Skin epidermis (tissue), 12 donors: ENCODE measurements at regions not wholly inside any gene's neighbourhood (a gene's known extent, or its start where the extent isn't known, plus 50 kb on each side); places are given as distances from the start of the nearest gene placed in this dataset.

Experiments
- H3K27ac ChIP-seq, 21 experiments: fragments of 200-600 bp; sonication (generic) in 11 of 21; one replicate each; pipeline ENCODE4 v1.5.0; 2020; ENCODE audit warnings: mild to moderate bottlenecking in 3 of 21, inconsistent platforms in 2 of 21, moderate library complexity in 2 of 21
- H3K4me3 ChIP-seq, 7 experiments: fragments of 200-600 bp; sonication (generic) in 2 of 7; one replicate each; pipeline ENCODE4 v1.5.0; 2020; ENCODE audit warnings: inconsistent platforms in 2 of 7, mild to moderate bottlenecking in 2 of 7, moderate library complexity in 1 of 7

DNA sequence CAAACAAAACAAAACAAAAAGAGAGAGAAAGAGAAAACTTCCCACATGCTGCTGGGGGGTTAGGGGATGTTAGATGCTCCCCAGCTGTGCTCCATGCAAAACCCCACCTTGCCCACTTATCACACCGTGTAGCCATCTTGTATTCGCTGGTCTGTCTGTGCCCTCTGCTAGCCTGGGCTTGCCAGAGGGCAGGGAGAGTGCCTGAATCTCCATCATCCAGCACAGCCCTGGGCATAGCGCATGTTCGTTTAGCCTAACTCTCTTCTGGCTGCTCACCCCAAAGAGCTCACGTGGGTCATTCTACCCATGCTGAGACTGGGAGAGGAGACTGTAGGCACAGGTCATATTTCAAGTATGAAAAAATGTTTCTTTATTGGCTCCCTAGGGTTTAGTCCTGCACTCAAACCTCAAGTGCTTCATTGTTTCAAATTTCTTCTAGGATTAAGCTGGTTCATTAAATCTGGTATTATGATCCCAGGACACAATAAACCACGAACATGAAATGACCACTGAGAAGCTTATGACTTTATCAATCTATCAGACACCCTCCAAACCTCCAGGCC, 100.5 kb downstream of the KCNF1 start:
- H3K27ac ChIP-seq, result no peak overlapping the region
- H3K4me3 ChIP-seq, result no peak overlapping the region

DNA sequence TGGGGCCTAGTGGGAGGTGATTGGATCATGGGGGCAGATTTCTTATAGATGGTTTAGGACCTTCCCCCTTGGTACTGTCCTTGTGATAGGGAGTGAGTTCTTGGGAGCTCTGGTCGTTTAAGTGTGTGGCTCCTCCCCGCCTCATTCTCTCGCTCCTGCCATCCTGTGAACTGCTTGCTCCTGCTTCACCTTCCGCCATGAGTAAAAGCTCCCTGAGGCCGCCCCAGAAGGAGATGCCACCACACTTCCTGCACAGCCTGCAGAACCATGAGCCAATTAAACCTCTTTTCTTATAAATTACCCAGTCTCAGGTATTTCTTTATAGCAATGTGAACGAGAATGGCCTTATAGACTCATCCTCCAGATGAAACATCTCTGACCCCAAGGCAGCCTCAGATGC, 101.5 kb downstream of the KCNF1 start:
- Histone ChIP-seq H3K4me3 (no peak overlapping the region), H3K27ac (no peak overlapping the region)

DNA sequence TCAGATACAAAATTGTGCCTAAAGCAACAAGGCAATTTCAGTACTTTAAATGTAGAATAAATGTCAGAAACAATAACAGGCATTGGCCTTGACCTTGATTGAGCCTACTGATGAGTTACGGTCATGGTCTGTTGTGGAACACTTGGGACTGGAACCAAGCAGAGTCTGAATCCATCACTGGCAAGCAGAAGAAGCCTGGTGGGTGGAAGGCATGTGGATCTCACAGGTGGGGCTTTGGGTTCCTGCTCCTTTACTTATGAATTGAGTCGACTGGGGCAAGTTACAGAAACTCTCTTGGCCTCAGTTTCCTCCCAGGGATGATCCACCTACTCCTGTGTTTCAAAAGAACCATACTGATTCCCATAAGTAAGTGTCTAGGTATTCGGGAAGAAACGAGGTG, 102.3 kb downstream of the KCNF1 start:
- Histone ChIP-seq H3K4me3 (no peak overlapping the region), H3K27ac (no peak overlapping the region)

DNA sequence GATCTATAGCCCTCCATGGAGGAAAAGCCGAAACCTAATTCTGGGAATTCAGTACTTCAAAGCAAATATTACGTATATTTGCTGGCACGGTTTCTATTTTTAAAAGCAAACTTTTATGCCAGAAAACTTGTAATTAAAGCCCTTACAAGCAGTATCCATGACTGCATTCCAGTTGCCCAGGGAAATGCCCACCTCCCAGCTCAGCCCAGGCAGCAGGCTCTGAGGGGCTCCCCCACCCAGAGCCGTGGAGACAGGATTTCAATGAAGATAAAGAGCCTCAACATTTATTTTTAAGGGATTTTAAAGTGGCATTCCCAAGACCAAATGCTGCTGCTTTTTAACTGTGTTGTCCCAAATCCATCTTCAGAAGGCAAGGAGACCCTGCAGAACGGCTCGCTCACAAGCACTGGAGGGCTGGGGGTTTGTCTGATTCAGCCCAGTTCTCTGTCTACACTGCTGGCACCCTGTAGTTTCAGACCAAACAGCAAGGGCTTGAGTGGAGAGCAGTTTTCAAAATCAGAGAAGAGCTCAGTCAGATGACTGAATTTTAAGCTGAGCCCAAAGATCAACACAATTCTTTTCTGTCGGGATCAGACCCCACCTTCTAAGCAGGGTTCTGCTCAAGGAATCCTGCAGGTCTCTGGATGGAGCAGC, 105.1 kb downstream of the KCNF1 start:
- H3K27ac ChIP-seq, result no peak overlapping the region
- no peak overlapping the region for H3K4me3 ChIP-seq

DNA sequence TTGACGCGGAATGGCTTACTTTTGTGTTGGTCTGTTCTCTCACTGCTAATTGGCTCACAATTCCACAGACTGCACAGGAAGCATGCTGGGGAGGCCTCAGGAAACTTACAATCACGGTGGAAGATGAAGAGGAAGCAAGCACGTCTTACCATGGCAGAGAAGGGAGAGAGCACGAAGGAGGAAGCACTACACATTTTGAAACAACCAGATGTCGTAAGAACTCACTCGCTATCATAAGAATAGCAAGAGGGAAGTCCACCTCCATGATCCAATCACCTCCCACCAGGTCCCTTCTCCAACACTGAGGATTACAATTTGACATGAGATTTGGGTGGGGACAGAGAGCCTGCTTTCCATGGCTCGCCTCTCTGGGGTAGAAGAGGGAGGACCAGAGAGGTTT, 106.2 kb downstream of the KCNF1 start:
- no peak overlapping the region for H3K27ac ChIP-seq
- no peak overlapping the region for H3K4me3 ChIP-seq

DNA sequence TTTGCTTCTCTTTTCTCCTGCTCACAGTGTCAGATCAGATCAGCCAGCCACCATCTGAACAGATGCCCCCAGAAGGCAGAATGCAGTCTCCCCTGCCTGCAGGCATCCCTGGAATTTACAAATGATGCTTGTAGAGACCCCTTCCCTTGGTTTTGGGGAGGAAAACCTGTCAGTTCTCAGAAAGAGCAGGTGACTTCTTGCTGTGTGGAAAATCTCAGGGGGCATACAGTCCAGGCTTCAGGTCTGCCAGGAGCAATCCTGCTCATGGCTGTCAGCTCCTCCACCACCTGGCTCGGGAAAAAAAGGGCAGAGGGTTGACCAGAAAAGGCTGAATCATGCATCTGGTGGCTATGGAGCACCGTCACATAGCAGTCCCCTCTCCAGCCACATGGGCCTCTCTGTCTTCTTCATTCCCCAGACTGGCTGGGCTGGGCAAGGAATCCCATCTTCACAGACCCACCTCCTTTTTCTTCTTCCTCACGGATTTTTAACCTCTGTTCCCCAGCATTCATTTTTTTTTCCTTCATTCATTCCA, 107.0 kb downstream of the KCNF1 start:
- no peak overlapping the region for H3K27ac ChIP-seq
- no peak overlapping the region for H3K4me3 ChIP-seq

DNA sequence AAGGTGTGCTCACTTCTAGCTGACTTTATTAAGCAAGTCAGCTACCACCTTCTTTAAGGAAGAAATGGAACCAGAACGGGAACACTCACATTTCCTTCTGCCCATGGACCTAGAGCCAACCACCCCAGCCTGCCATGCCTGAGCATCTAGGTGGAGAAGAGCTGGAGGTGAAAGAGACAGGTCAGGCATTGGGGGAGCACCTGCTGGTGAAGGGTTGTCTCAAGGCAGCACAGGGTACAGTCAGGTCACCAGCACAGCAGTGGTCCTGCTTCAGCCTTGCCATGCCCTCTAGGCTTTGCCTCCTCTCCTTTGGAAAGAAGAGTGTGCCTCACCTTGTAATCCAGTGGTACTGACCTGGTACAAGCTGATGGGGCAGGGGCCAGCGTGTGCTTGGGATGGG, 107.9 kb downstream of the KCNF1 start:
- Histone ChIP-seq H3K4me3 (no peak overlapping the region), H3K27ac (no peak overlapping the region)

DNA sequence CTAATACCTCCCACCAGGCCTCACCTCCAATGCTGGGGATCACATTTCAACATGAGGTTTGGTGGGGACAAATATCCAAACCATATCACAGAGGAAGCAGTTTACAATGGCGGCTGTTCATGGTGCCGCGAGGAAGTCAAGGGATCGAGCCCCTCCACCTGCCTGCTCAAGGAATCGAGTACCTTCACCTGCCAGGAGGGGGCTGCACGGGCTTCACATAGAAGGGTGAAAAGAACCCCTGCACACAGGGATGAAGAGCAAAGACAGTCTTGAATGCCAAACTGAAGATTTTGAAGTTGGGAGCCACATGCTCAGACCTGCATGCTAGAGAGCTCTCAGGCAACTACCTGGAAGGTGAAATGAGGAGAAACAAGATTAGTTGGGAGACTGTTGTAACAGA, 110.3 kb downstream of the KCNF1 start:
- no peak overlapping the region for H3K4me3 ChIP-seq
- H3K27ac ChIP-seq, result no peak overlapping the region

DNA sequence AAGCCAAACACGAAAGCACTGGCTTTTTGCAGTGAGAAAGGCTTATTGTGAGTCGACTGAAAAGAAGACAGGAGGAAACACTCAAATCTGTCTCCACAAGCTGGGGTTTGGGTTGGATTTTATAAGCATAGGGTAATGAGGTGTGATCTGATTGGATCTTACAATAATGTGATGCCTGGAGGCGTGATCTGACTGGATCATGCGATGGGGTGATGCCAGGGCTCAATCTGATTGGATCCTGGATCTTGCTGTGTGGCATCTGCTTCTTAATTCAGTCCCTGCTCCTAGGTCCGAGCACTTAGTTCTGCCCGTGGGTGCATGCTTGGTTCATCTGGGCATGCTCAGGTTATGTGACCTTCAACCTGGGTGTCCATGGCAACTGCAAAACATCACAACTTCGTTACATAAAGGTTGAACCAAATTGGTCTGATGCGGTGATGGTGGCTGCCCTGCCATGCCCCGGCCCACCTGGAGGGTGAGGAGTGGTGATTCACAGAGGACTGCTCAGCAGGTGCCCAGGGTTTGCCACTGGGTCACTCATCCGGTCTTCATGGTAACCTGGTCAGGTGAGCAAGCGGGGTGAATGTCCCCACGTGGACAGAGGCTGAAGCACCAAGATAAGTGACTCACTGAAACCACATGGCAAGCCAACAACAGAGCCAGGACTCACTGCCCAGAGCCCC, 111.0 kb downstream of the KCNF1 start:
- H3K27ac ChIP-seq, result no peak overlapping the region
- H3K4me3 ChIP-seq, result no peak overlapping the region

DNA sequence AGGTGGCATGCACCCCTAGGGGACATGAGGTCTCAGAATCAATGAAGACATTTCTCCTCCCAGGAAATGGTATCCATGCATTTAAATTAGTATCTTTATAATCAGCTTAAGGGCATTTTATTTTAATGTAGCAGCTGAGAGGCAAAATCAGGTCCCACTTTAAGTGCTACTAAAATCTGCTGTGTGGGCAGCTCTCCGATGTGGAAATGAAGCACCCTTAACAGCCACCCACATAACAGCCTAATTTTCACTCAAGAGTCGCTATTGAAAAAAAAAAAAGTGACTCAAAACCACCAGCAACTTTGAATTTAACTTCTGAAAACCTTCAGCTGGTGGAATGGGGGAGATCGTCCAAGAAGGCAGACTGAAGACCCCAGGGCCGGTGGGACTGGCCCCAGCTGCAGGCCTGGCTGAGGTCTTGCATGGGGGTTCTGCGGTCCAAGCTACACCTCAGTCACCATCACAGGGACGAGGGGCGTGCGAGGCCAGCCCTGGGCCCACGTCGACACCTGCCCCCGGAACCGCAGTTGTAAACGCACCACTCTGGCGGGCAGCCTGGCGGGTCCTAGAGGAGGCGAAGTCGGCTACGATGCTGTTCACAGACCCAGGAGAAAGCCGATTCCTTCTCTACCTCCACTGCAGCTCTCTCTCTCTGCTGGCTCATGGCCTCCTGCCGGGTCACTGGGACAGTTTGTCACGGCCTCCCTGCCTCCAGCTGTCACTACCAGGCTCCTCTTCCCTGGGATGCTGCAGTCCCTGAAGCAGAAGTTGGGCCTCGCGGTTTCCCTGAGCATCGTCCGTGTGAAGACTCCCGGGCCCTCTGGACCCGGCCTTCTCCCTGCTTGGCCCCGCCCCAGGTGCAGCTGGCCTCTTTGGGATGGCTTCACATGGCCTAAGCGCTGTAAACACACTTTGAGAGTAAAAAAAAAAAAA, 111.9 kb downstream of the KCNF1 start:
- Histone ChIP-seq H3K4me3 (no peak overlapping the region), H3K27ac (no peak overlapping the region)

DNA sequence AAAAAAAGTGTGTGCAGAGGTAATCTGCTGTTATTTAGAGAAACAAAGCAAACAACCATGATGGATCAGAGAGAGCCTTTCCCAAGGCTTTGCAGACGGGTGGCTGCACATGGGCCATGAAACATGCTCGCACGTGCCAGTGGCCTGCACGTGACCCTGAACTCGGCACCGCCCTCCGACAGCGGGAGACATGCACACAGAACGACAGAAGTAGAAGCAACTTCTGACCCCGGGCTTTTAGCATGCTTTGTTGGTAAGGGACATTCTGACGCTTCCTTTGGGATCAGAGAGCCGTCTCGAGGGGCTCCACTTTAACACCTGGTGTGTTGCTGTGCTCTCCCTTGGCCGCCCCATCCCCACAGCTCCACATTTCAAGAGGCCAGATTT, 112.5 kb downstream of the KCNF1 start:
- Histone ChIP-seq H3K4me3 (no peak overlapping the region), H3K27ac (no peak overlapping the region)

DNA sequence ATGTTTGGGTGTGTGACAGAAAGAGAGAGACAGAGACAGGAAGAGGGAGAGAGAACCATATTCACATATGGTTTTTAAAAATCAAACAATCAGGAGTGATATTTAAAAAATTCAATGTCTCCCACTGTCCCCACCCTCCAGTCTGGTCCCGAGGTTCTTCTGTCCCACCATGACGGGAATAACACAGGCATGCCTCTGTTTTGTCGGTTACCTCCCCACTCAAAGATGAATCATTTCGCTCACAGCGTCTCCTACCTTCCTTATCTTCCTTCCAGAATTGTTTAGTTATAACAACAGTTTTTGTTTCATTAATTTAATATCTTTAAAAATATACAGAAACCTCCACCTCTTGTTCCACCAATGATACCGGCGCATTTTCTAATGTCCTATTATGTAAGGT, 113.0 kb downstream of the KCNF1 start:
- no peak overlapping the region for H3K4me3 ChIP-seq
- H3K27ac ChIP-seq, result no peak overlapping the region

DNA sequence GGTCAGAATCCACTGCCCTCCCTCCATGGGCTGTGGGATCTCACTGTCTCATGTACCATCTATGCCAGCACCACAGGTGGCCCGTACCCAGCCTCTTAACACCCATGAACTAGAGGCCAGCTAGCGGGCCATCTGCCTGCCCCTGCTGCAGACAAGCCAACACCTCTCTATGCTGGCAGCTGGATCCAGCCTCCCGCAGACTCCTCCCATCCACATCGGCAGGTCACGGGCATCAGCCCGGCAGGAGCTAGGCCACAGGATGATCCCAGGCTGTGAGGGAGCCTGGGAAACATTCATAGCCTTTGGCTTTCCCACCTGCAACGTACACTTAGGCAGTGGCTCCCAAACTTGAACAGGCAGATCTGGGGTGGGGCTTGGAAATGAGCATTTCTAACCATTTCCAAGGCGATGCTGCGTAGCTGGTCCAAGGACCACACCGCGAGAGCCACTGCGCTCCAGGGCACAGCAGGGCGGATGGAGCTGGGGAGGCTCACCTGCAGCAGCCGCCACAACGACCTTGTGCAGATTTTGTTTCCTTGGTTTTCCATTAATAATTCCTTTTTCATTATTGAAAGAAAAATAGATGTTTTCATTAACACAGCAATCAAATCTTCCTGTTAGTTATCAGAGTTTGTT, 114.7 kb downstream of the KCNF1 start:
- H3K27ac ChIP-seq, result no peak overlapping the region
- no peak overlapping the region for H3K4me3 ChIP-seq

DNA sequence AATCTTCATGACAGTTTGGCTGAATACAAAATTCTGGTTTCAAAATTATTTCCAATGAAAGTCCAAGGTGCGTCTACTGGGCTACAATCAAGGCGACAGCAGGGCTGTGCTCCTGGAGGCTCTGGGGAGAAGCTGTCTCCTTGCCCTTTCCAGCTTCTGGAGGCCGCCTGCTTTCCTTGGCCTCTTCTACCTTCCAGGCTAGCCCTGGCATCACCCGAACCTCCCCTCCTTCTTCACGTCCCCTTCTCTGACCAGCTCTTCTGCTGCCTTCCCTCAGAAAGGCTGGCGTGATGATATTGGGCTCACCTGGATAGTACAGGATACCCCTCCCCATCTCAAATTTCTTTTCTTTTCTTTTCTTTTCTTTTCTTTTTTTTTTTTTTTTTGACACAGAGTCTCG, 115.5 kb downstream of the KCNF1 start:
- H3K27ac ChIP-seq, result no peak overlapping the region
- no peak overlapping the region for H3K4me3 ChIP-seq

DNA sequence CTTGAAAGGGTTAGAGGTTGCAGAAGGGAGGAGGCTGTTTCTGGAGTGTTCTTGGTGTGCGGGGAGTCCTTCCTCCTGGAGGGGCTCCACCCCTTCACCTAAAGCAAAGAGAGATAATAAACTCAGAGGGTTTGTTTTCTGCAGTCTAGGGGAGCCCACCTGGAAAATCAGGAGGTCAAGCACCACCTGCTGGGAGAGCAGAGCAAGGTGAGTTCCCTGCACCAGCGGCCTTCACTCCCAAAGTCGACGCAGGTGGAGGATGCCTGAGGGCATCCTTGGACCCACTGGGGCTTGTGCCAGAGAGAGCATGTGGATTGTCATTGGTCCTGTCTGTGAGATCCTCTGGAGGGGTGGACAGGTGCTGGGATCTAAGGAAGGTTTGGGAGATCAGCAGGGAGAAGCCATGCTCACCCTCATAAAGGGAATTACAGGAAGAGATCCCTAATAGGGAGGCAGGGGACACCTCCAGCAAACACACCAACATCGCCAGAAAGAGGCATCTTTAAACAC, 116.7 kb downstream of the KCNF1 start:
- no peak overlapping the region for H3K27ac ChIP-seq

DNA sequence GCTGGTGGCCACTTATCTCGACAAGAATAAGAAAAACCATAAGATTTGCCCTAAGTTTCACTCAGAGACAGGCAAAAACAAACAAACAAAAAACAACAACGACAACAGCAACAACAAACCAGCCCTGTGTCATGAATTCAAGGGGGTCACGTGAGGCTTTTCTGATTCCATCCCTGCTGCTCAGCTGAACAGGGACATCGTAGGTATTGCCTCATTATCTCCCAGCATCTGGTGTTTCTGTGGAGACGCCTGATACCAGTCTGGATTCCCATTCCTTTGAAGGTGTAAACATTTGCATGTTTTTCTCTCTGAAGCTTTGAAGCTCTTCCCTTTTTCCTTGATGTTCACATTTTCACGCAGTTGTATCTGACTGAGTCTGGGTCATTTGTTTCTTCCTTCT, 117.4 kb downstream of the KCNF1 start:
- Histone ChIP-seq H3K27ac (no peak overlapping the region), H3K4me3 (no peak overlapping the region)

More for the DNA sequence above, 116.7 kb downstream of the KCNF1 start:
- H3K4me3 ChIP-seq, result no peak overlapping the region

DNA sequence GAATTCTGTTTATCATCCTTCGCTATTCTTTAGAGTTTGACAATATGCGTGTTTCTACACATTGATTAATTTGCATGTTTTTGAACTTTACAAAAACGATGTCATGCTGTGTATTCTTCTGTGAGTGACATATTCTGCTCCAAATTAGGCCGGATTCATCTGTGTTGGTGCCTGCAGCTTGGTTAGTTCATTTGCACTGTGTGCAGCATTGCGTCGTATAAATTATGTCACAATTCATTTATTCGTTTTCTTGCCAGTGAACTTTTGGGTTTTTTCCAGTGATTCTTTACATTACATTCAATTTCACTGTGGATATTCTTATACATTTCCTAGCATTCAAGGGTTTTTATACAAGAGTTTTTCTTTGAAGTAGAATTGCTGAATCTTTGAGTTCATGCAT, 118.3 kb downstream of the KCNF1 start:
- Histone ChIP-seq H3K27ac (no peak overlapping the region), H3K4me3 (no peak overlapping the region)

DNA sequence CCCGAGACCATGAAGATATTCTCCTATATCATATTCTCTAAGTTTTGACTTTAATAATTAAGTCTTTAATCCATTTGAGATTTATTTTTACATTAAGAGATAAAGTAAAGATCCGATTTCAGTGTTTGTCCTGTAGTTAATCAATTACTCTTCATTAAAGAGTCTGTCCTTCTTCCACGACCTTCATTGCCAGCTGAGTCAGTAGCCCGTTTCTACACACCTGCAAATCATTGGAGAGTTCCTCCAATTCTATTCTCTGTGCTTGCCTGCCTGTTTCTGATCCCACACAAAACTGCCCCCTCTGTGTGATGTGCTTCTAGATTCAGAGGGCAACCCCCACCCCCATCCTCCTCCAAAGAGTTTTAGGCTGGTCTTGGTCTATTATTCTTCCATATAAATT, 119.2 kb downstream of the KCNF1 start:
- Histone ChIP-seq H3K27ac (no peak overlapping the region), H3K4me3 (no peak overlapping the region)

DNA sequence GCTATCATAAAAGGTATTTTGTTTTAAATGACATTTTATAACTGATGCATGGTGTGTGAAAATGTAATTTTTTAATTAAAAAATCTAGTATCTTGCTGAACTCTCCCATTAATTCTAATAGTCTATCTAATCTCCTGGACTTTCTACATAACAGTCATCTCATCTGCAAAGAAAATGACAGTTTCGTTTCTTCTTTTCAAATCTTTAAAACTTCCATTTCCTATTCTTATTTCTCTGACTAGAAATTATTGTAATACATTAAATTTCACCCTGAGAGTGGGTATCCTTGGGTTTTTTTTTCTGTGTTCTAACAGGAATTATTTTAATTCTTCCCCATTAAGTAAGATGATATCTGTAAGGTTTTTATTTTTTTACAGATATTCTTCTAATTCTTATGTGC, 120.1 kb downstream of the KCNF1 start:
- Histone ChIP-seq H3K4me3 (no peak overlapping the region), H3K27ac (no peak overlapping the region)

DNA sequence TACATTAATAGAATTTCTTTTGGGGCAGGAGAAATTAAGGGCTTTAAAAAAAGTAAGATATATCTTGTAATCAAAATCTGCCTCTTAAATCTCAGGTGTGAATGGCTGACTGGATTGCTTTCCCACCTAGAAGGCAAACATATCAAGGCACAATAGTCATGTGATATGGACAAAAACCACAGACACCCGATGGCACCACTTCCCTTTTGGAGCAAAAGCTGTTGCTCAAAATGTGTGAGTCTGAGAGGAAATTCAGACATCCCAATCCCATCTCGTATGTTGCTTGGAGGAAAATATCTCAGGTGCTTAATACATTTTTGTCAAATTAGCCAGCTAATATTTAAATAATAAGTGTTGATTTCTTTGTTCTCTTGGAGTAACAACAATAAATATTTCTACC, 120.7 kb downstream of the KCNF1 start:
- no peak overlapping the region for H3K27ac ChIP-seq
- no peak overlapping the region for H3K4me3 ChIP-seq
